H1 (cell line): ENCODE measurements at regions not wholly inside any gene's neighbourhood (a gene's known extent, or its start where the extent isn't known, plus 50 kb on each side); places are given as distances from the start of the nearest gene placed in this dataset.

Source experiments
- ATF2 ChIP-seq: IDR thresholded peaks from 2 replicates; pipeline ENCODE4 v1.6.1; 2012; ENCODE audit warnings: low read length, inconsistent platforms
- CHD2 ChIP-seq: IDR thresholded peaks from 2 replicates; pipeline ENCODE4 v1.6.1; 2012; ENCODE audit warnings: low read length, improper control_type of control experiment
- CTCF ChIP-seq, 3 experiments: IDR thresholded peaks; 1 replicate in 2 of 3; 2 replicates in 1 of 3; pipeline versions ENCODE4 v1.5.1 to v1.6.1; 2011; ENCODE audit warnings: low read length in 3 of 3, mild to moderate bottlenecking in 3 of 3, inconsistent platforms in 2 of 3, low read depth in 1 of 3, moderate library complexity in 1 of 3; ENCODE audit not compliant: insufficient read depth in 1 of 3; ENCODE audit errors: control extremely low read depth in 1 of 3
- NANOG ChIP-seq: IDR thresholded peaks from 2 replicates; pipeline ENCODE4 v1.6.1; 2011; ENCODE audit warnings: low read length, low read depth, mild to moderate bottlenecking, inconsistent platforms; ENCODE audit not compliant: insufficient read depth, poor library complexity, severe bottlenecking
- POLR2A ChIP-seq, 2 experiments: IDR thresholded peaks; 1 replicate in 1 of 2; 2 replicates in 1 of 2; pipeline ENCODE4 v1.6.1; 2011; ENCODE audit warnings: low read depth in 2 of 2, low read length in 2 of 2, mild to moderate bottlenecking in 2 of 2; ENCODE audit errors: control extremely low read depth in 1 of 2
- RFX5 ChIP-seq: IDR thresholded peaks from 2 replicates; pipeline ENCODE4 v1.6.1; 2011; ENCODE audit warnings: low read depth, low read length, improper control_type of control experiment, borderline replicate concordance

DNA sequence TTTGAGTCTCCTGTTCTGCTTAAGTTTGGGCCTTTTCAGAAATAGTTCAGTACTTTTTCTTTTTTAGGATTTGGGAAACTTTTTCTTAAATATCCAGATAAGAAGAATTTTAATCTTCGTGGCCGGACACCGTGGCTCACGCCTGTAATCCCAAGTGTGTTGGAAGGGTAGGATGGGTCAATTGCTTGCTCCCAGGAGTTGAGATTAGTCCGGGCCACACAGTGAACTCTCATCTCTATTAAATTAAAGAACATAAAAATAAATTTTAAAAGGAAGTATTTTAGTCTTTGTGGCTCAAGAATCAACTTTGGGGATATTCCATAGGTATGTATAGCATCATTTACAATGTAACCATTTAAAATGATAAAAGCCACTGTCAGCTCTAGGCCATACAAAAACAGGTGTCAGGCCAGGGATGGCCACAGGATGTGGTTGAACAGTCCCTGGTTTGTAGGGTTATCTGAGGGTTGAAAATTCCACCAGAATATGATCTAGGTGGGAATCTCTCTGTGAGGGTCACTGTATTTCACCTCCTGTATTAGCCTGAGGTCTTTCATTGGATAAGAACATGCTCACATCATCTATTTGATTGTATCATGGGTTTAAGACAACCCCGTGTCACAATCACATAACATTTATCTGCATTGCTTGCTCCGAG lies 115.6 kb downstream of the GGTLC2 start:
- TF ChIP-seq CTCF (IDR thresholded peaks at IDR 0.05; ENCODE audit: control extremely low read depth in 1 of 3, insufficient read depth in 1 of 3, low read depth in 1 of 3, low read length in 3 of 3) (no peak), RFX5 (no peak), CHD2 (no peak), ATF2 (no peak), NANOG (no peak), POLR2A (IDR thresholded peaks at IDR 0.05; ENCODE audit: control extremely low read depth in 1 of 2, low read depth in 2 of 2, low read length in 2 of 2) (no peak)
